ENCODE measurements at regions not wholly inside any gene's neighbourhood (a gene's known extent, or its start where the extent isn't known, plus 50 kb on each side); places are given as distances from the start of the nearest gene placed in this dataset.
"Not testable (repeated sequence)": the region's sequence is repeated elsewhere in the genome, so short reads cannot be mapped to it uniquely, and the experiment has no call there.

GRCh38 chr1:146774271-146774670 is 163.9 kb upstream of the NBPF12 start:
- DNase-seq (ENCODE audit: low read depth); CTCF ChIA-PET; H3K27me3 ChIP-seq (ENCODE audit: control insufficient read depth, insufficient read depth, low read length); POLR2A ChIA-PET; H3K4me3 ChIP-seq (ENCODE audit: low read depth, low read length); H3K36me3 ChIP-seq (ENCODE audit: control insufficient read depth, insufficient read depth, low read length): not testable (repeated sequence)

- POLR2A ChIA-PET; DNase-seq (ENCODE audit: low read depth); CTCF ChIA-PET: not testable (repeated sequence)
Measured at GRCh38 chr1:146771409-146771808, 166.7 kb upstream of the NBPF12 start.

GRCh38 chr1:146770998-146771397 is 167.1 kb upstream of the NBPF12 start:
- POLR2A ChIA-PET, CTCF ChIA-PET: not testable (repeated sequence)

More at GRCh38 chr1:146771409-146771808, 166.7 kb upstream of the NBPF12 start:
- not testable (repeated sequence) for H3K27me3 ChIP-seq (ENCODE audit: control insufficient read depth, insufficient read depth, low read length); H3K4me3 ChIP-seq (ENCODE audit: low read depth, low read length); H3K36me3 ChIP-seq (ENCODE audit: control insufficient read depth, insufficient read depth, low read length)

GRCh38 chr1:146763234-146763633 is 174.9 kb upstream of the NBPF12 start:
- CTCF ChIA-PET; POLR2A ChIA-PET; H3K4me3 ChIP-seq (ENCODE audit: low read depth, low read length); H3K27me3 ChIP-seq (ENCODE audit: control insufficient read depth, insufficient read depth, low read length); H3K36me3 ChIP-seq (ENCODE audit: control insufficient read depth, insufficient read depth, low read length); DNase-seq (ENCODE audit: low read depth): not testable (repeated sequence)

More at GRCh38 chr1:146770998-146771397, 167.1 kb upstream of the NBPF12 start:
- DNase-seq (ENCODE audit: low read depth); H3K36me3 ChIP-seq (ENCODE audit: control insufficient read depth, insufficient read depth, low read length); H3K4me3 ChIP-seq (ENCODE audit: low read depth, low read length); H3K27me3 ChIP-seq (ENCODE audit: control insufficient read depth, insufficient read depth, low read length): not testable (repeated sequence)

GRCh38 chr1:146756858-146757257 is 181.3 kb upstream of the NBPF12 start:
- POLR2A ChIA-PET, CTCF ChIA-PET: not testable (repeated sequence)

GRCh38 chr1:146748686-146749085 is 189.4 kb upstream of the NBPF12 start:
- POLR2A ChIA-PET; DNase-seq (ENCODE audit: low read depth); H3K36me3 ChIP-seq (ENCODE audit: control insufficient read depth, insufficient read depth, low read length); H3K4me3 ChIP-seq (ENCODE audit: low read depth, low read length); CTCF ChIA-PET; H3K27me3 ChIP-seq (ENCODE audit: control insufficient read depth, insufficient read depth, low read length): not testable (repeated sequence)

More at GRCh38 chr1:146756858-146757257, 181.3 kb upstream of the NBPF12 start:
- not testable (repeated sequence) for DNase-seq (ENCODE audit: low read depth); H3K36me3 ChIP-seq (ENCODE audit: control insufficient read depth, insufficient read depth, low read length); H3K4me3 ChIP-seq (ENCODE audit: low read depth, low read length); H3K27me3 ChIP-seq (ENCODE audit: control insufficient read depth, insufficient read depth, low read length)

- DNase-seq (ENCODE audit: low read depth); H3K27me3 ChIP-seq (ENCODE audit: control insufficient read depth, insufficient read depth, low read length); H3K36me3 ChIP-seq (ENCODE audit: control insufficient read depth, insufficient read depth, low read length); CTCF ChIA-PET; POLR2A ChIA-PET; H3K4me3 ChIP-seq (ENCODE audit: low read depth, low read length): not testable (repeated sequence)
Measured at GRCh38 chr1:146731981-146732680, 206.0 kb upstream of the NBPF12 start.

- H3K4me3 ChIP-seq (ENCODE audit: low read depth, low read length); H3K36me3 ChIP-seq (ENCODE audit: control insufficient read depth, insufficient read depth, low read length); POLR2A ChIA-PET; DNase-seq (ENCODE audit: low read depth); CTCF ChIA-PET; H3K27me3 ChIP-seq (ENCODE audit: control insufficient read depth, insufficient read depth, low read length): not testable (repeated sequence)
Measured at GRCh38 chr1:146729642-146730344, 208.3 kb upstream of the NBPF12 start.

GRCh38 chr1:146715054-146715453 is 223.1 kb upstream of the NBPF12 start:
- DNase-seq (ENCODE audit: low read depth); H3K27me3 ChIP-seq (ENCODE audit: control insufficient read depth, insufficient read depth, low read length); CTCF ChIA-PET; H3K4me3 ChIP-seq (ENCODE audit: low read depth, low read length); POLR2A ChIA-PET; H3K36me3 ChIP-seq (ENCODE audit: control insufficient read depth, insufficient read depth, low read length): not testable (repeated sequence)

Data from BJ (cell line).